Esophagus squamous epithelium (tissue), 4 donors: ENCODE measurements at regions not wholly inside any gene's neighbourhood (a gene's known extent, or its start where the extent isn't known, plus 50 kb on each side); places are given as distances from the start of the nearest gene placed in this dataset.

Experiments used
- CTCF ChIP-seq, 6 experiments: fragments of 450-650 bp in 4 of 6; fragments of 200-600 bp in 2 of 6; sonication (generic) in 2 of 6; IDR thresholded peaks; one replicate each; pipeline ENCODE4 v1.5.1; 2016 to 2019; ENCODE audit warnings: antibody characterized with exemption in 6 of 6, mild to moderate bottlenecking in 4 of 6, moderate library complexity in 4 of 6
- POLR2A ChIP-seq, 4 donors: fragments of 450-650 bp; IDR thresholded peaks; one replicate each; pipeline ENCODE4 v1.6.1; 2017; ENCODE audit warnings: antibody characterized with exemption in 4 of 4, mild to moderate bottlenecking in 4 of 4, moderate library complexity in 3 of 4

GRCh38 chr14:56501909-56502530 is 77.6 kb upstream of the TMEM260 start:
- TF ChIP-seq CTCF (IDR thresholded peaks at IDR 0.05) (no peak), POLR2A (IDR thresholded peaks at IDR 0.05) (no peak)
